Stimulated activated CD8-positive, alpha-beta memory T cell treated with anti-CD3 and anti-CD28 coated beads, Interleukin-15, amount 100 ng/mL, for 1 hour (primary cell): ENCODE measurements at regions not wholly inside any gene's neighbourhood (a gene's known extent, or its start where the extent isn't known, plus 50 kb on each side); places are given as distances from the start of the nearest gene placed in this dataset.

Source experiments
- DNase-seq: peaks from one replicate; pipeline ENCODE4 v3.0.0-alpha.2; 2020; ENCODE audit warnings: low read depth

GRCh38 chr2:120917886-120918285 lies 182.2 kb downstream of the GLI2 start:
- DNase-seq, result no peak

GRCh38 chr2:120919216-120919615 lies 183.5 kb downstream of the GLI2 start:
- no peak for DNase-seq

GRCh38 chr2:120919771-120920453 lies 184.2 kb downstream of the GLI2 start:
- no peak for DNase-seq

- no peak for DNase-seq
Observed at GRCh38 chr2:120920454-120921148, 184.9 kb downstream of the GLI2 start.

GRCh38 chr2:120921457-120921856 lies 185.8 kb downstream of the GLI2 start:
- DNase-seq, result no peak

- DNase-seq, result no peak
Observed at GRCh38 chr2:120922571-120923332, 187.1 kb downstream of the GLI2 start.

- DNase-seq, result no peak
Observed at GRCh38 chr2:120923426-120923825, 187.8 kb downstream of the GLI2 start.

- no peak for DNase-seq
Observed at GRCh38 chr2:120924924-120925323, 189.3 kb downstream of the GLI2 start.

- no peak for DNase-seq
Observed at GRCh38 chr2:120926463-120927264, 191.0 kb downstream of the GLI2 start.

- no peak for DNase-seq
Observed at GRCh38 chr2:120927265-120927628, 191.6 kb downstream of the GLI2 start.

- no peak for DNase-seq
Observed at GRCh38 chr2:120929829-120930228, 194.2 kb downstream of the GLI2 start.

- no peak for DNase-seq
Observed at GRCh38 chr2:120930236-120930635, 194.6 kb downstream of the GLI2 start.

- no peak for DNase-seq
Observed at GRCh38 chr2:120930864-120931263, 195.2 kb downstream of the GLI2 start.

- no peak for DNase-seq
Observed at GRCh38 chr2:120932472-120932871, 196.8 kb downstream of the GLI2 start.

GRCh38 chr2:120932881-120933280 lies 197.2 kb downstream of the GLI2 start:
- DNase-seq, result no peak

GRCh38 chr2:120933693-120934573 lies 198.3 kb downstream of the GLI2 start:
- DNase-seq, result no peak

GRCh38 chr2:120934574-120935338 lies 199.1 kb downstream of the GLI2 start:
- no peak for DNase-seq

- DNase-seq, result no peak
Observed at GRCh38 chr2:120935339-120936313, 200.0 kb downstream of the GLI2 start.
